ENCODE measurements at regions not wholly inside any gene's neighbourhood (a gene's known extent, or its start where the extent isn't known, plus 50 kb on each side); places are given as distances from the start of the nearest gene placed in this dataset.

GRCh38 chr3:194991338-194991654 lies 279.7 kb downstream of the XXYLT1 start:
- DNase-seq (ENCODE audit: low read depth, low spot score), result no peak
- TF ChIP-seq SUZ12 (IDR thresholded peaks at IDR 0.05; ENCODE audit: extremely low read depth, insufficient read depth, insufficient read length) (no peak), YY1 (IDR thresholded peaks at IDR 0.05; ENCODE audit: insufficient read depth, insufficient read length) (no peak), ZNF274 (IDR thresholded peaks at IDR 0.05; ENCODE audit: low read depth, low read length) (no peak)
- peaks cover 3% of the 10 kb centered on the region for H3K27me3 ChIP-seq (ENCODE audit: insufficient read depth, insufficient read length)

GRCh38 chr3:194993896-194994295 lies 277.1 kb downstream of the XXYLT1 start:
- DNase-seq (ENCODE audit: low read depth, low spot score), result no peak
- no peaks in the 10 kb centered on the region for H3K36me3 ChIP-seq (ENCODE audit: insufficient read depth, insufficient read length, low read length)
- H3K27me3 ChIP-seq (ENCODE audit: insufficient read depth, insufficient read length), result peaks cover 3% of the 10 kb centered on the region
- no peaks in the 10 kb centered on the region for H3K4me1 ChIP-seq (ENCODE audit: insufficient read depth, insufficient read length)
- H3K4me3 ChIP-seq (ENCODE audit: insufficient read length, low read depth), result no peak overlapping the region
- TF ChIP-seq ZNF274 (IDR thresholded peaks at IDR 0.05; ENCODE audit: low read depth, low read length) (no peak), SUZ12 (IDR thresholded peaks at IDR 0.05; ENCODE audit: extremely low read depth, insufficient read depth, insufficient read length) (no peak), YY1 (IDR thresholded peaks at IDR 0.05; ENCODE audit: insufficient read depth, insufficient read length) (no peak)
- H3K9ac ChIP-seq (ENCODE audit: insufficient read length, low read depth), result no peak overlapping the region
- no peaks in the 10 kb centered on the region for H3K9me3 ChIP-seq (ENCODE audit: insufficient read depth, low read length)

More at GRCh38 chr3:194991338-194991654, 279.7 kb downstream of the XXYLT1 start:
- Histone ChIP-seq H3K36me3 (ENCODE audit: insufficient read depth, insufficient read length, low read length) (no peaks in the 10 kb centered on the region), H3K4me1 (ENCODE audit: insufficient read depth, insufficient read length) (peaks cover 4% of the 10 kb centered on the region), H3K9ac (ENCODE audit: insufficient read length, low read depth) (no peak overlapping the region), H3K9me3 (ENCODE audit: insufficient read depth, low read length) (no peaks in the 10 kb centered on the region), H3K4me3 (ENCODE audit: insufficient read length, low read depth) (no peak overlapping the region)

GRCh38 chr3:194994551-194994981 lies 276.4 kb downstream of the XXYLT1 start:
- peaks cover 3% of the 10 kb centered on the region for H3K27me3 ChIP-seq (ENCODE audit: insufficient read depth, insufficient read length)
- H3K36me3 ChIP-seq (ENCODE audit: insufficient read depth, insufficient read length, low read length), result no peaks in the 10 kb centered on the region
- H3K4me3 ChIP-seq (ENCODE audit: insufficient read length, low read depth), result no peak overlapping the region
- H3K4me1 ChIP-seq (ENCODE audit: insufficient read depth, insufficient read length), result no peaks in the 10 kb centered on the region
- no peaks in the 10 kb centered on the region for H3K9me3 ChIP-seq (ENCODE audit: insufficient read depth, low read length)
- H3K9ac ChIP-seq (ENCODE audit: insufficient read length, low read depth), result no peak overlapping the region
- no peak for DNase-seq (ENCODE audit: low read depth, low spot score)
- no peak for TF ChIP-seq ZNF274 (IDR thresholded peaks at IDR 0.05; ENCODE audit: low read depth, low read length)
- no peak for TF ChIP-seq SUZ12 (IDR thresholded peaks at IDR 0.05; ENCODE audit: extremely low read depth, insufficient read depth, insufficient read length)
- no peak for TF ChIP-seq YY1 (IDR thresholded peaks at IDR 0.05; ENCODE audit: insufficient read depth, insufficient read length)

GRCh38 chr3:194995334-194995733 lies 275.6 kb downstream of the XXYLT1 start:
- H3K4me1 ChIP-seq (ENCODE audit: insufficient read depth, insufficient read length), result no peaks in the 10 kb centered on the region
- no peak overlapping the region for H3K4me3 ChIP-seq (ENCODE audit: insufficient read length, low read depth)
- no peak for DNase-seq (ENCODE audit: low read depth, low spot score)
- no peak for TF ChIP-seq ZNF274 (IDR thresholded peaks at IDR 0.05; ENCODE audit: low read depth, low read length)
- no peak for TF ChIP-seq YY1 (IDR thresholded peaks at IDR 0.05; ENCODE audit: insufficient read depth, insufficient read length)
- no peak for TF ChIP-seq SUZ12 (IDR thresholded peaks at IDR 0.05; ENCODE audit: extremely low read depth, insufficient read depth, insufficient read length)
- no peaks in the 10 kb centered on the region for H3K9me3 ChIP-seq (ENCODE audit: insufficient read depth, low read length)
- peaks cover 3% of the 10 kb centered on the region for H3K27me3 ChIP-seq (ENCODE audit: insufficient read depth, insufficient read length)
- no peak overlapping the region for H3K9ac ChIP-seq (ENCODE audit: insufficient read length, low read depth)
- H3K36me3 ChIP-seq (ENCODE audit: insufficient read depth, insufficient read length, low read length), result no peaks in the 10 kb centered on the region

- TF ChIP-seq SUZ12 (IDR thresholded peaks at IDR 0.05; ENCODE audit: extremely low read depth, insufficient read depth, insufficient read length) (no peak), YY1 (IDR thresholded peaks at IDR 0.05; ENCODE audit: insufficient read depth, insufficient read length) (no peak), ZNF274 (IDR thresholded peaks at IDR 0.05; ENCODE audit: low read depth, low read length) (no peak)
- no peak for DNase-seq (ENCODE audit: low read depth, low spot score)
- Histone ChIP-seq H3K4me3 (ENCODE audit: insufficient read length, low read depth) (no peak overlapping the region), H3K9me3 (ENCODE audit: insufficient read depth, low read length) (no peaks in the 10 kb centered on the region), H3K4me1 (ENCODE audit: insufficient read depth, insufficient read length) (no peaks in the 10 kb centered on the region), H3K36me3 (ENCODE audit: insufficient read depth, insufficient read length, low read length) (no peaks in the 10 kb centered on the region), H3K27me3 (ENCODE audit: insufficient read depth, insufficient read length) (no peaks in the 10 kb centered on the region), H3K9ac (ENCODE audit: insufficient read length, low read depth) (no peak overlapping the region)
Measured at GRCh38 chr3:194995922-194996321, 275.0 kb downstream of the XXYLT1 start.

GRCh38 chr3:194996746-194997145 lies 274.2 kb downstream of the XXYLT1 start:
- H3K4me1 ChIP-seq (ENCODE audit: insufficient read depth, insufficient read length), result peaks cover 3% of the 10 kb centered on the region
- no peaks in the 10 kb centered on the region for H3K27me3 ChIP-seq (ENCODE audit: insufficient read depth, insufficient read length)
- DNase-seq (ENCODE audit: low read depth, low spot score), result no peak
- no peak overlapping the region for H3K4me3 ChIP-seq (ENCODE audit: insufficient read length, low read depth)
- 0 out of 2 replicates have a peak, but pooled peaks cover 5% of the 10 kb centered on the region for H3K9me3 ChIP-seq (ENCODE audit: insufficient read depth, low read length)
- no peak overlapping the region for H3K9ac ChIP-seq (ENCODE audit: insufficient read length, low read depth)
- H3K36me3 ChIP-seq (ENCODE audit: insufficient read depth, insufficient read length, low read length), result no peaks in the 10 kb centered on the region
- TF ChIP-seq YY1 (IDR thresholded peaks at IDR 0.05; ENCODE audit: insufficient read depth, insufficient read length) (no peak), SUZ12 (IDR thresholded peaks at IDR 0.05; ENCODE audit: extremely low read depth, insufficient read depth, insufficient read length) (no peak), ZNF274 (IDR thresholded peaks at IDR 0.05; ENCODE audit: low read depth, low read length) (no peak)

GRCh38 chr3:194998417-194998816 lies 272.5 kb downstream of the XXYLT1 start:
- TF ChIP-seq YY1 (IDR thresholded peaks at IDR 0.05; ENCODE audit: insufficient read depth, insufficient read length) (no peak), ZNF274 (IDR thresholded peaks at IDR 0.05; ENCODE audit: low read depth, low read length) (no peak), SUZ12 (IDR thresholded peaks at IDR 0.05; ENCODE audit: extremely low read depth, insufficient read depth, insufficient read length) (no peak)
- Histone ChIP-seq H3K27me3 (ENCODE audit: insufficient read depth, insufficient read length) (no peaks in the 10 kb centered on the region), H3K36me3 (ENCODE audit: insufficient read depth, insufficient read length, low read length) (no peaks in the 10 kb centered on the region), H3K9ac (ENCODE audit: insufficient read length, low read depth) (no peak overlapping the region), H3K4me1 (ENCODE audit: insufficient read depth, insufficient read length) (peaks cover 3% of the 10 kb centered on the region), H3K4me3 (ENCODE audit: insufficient read length, low read depth) (no peak overlapping the region), H3K9me3 (ENCODE audit: insufficient read depth, low read length) (0 out of 2 replicates have a peak, but pooled peaks cover 6% of the 10 kb centered on the region)
- DNase-seq (ENCODE audit: low read depth, low spot score), result no peak

Data from NT2/D1 (cell line).